Fibroblast of lung (primary cell): ENCODE measurements at regions not wholly inside any gene's neighbourhood (a gene's known extent, or its start where the extent isn't known, plus 50 kb on each side); places are given as distances from the start of the nearest gene placed in this dataset.
"Not testable (repeated sequence)": the region's sequence is repeated elsewhere in the genome, so short reads cannot be mapped to it uniquely, and the experiment has no call there.

Source experiments
- DNase-seq, 2 donors: peaks; one replicate each; pipeline versions ENCODE4 v3.0.0 to v3.0.0-alpha.2; 2010; ENCODE audit warnings: low read depth in 2 of 2
- H2AFZ ChIP-seq: 2 replicates; pipeline ENCODE4 v1.5.1; 2012; ENCODE audit warnings: low read length, control low read depth, inconsistent platforms
- H3K27ac ChIP-seq: 2 replicates; pipeline ENCODE4 v1.5.1; 2011; ENCODE audit warnings: low read length, control low read depth; ENCODE audit not compliant: insufficient read depth
- H3K27me3 ChIP-seq: 2 replicates; pipeline ENCODE4 v1.5.1; 2011; ENCODE audit warnings: mild to moderate bottlenecking, low read length; ENCODE audit not compliant: control insufficient read depth, insufficient read depth
- H3K36me3 ChIP-seq: 2 replicates; pipeline ENCODE4 v1.5.1; 2011; ENCODE audit warnings: low read length; ENCODE audit not compliant: control insufficient read depth, insufficient read depth
- H3K4me1 ChIP-seq: 2 replicates; pipeline ENCODE4 v1.5.1; 2011; ENCODE audit warnings: low read length; ENCODE audit not compliant: control insufficient read depth, insufficient read depth; ENCODE audit errors: extremely low read depth
- H3K4me2 ChIP-seq: 2 replicates; pipeline ENCODE4 v1.5.1; 2011; ENCODE audit warnings: low read length, control low read depth; ENCODE audit not compliant: insufficient read depth; ENCODE audit errors: extremely low read depth
- H3K4me3 ChIP-seq, 4 experiments: fragments of 200-600 bp in 1 of 4; sonication (generic) in 1 of 4; replicated peaks in 1 of 4; 2 replicates each; pipeline ENCODE4 v1.5.1; 2011 to 2016; ENCODE audit warnings: low read length in 4 of 4, low read depth in 3 of 4, mild to moderate bottlenecking in 3 of 4, control low read depth in 2 of 4, inconsistent platforms in 1 of 4, mixed read lengths in 1 of 4; ENCODE audit not compliant: insufficient read depth in 1 of 4; ENCODE audit errors: control extremely low read depth in 1 of 4
- H3K79me2 ChIP-seq: 2 replicates; pipeline ENCODE4 v1.5.1; 2012; ENCODE audit warnings: mild to moderate bottlenecking, low read length, inconsistent platforms; ENCODE audit not compliant: control insufficient read depth, insufficient read depth
- H3K9ac ChIP-seq: 2 replicates; pipeline ENCODE4 v1.5.1; 2011; ENCODE audit warnings: mild to moderate bottlenecking, low read length, control low read depth; ENCODE audit not compliant: insufficient read depth
- H3K9me3 ChIP-seq: 2 replicates; pipeline ENCODE4 v1.5.1; 2012; ENCODE audit warnings: low read depth, low read length; ENCODE audit not compliant: control insufficient read depth, insufficient read depth
- H4K20me1 ChIP-seq: 2 replicates; pipeline ENCODE4 v1.5.1; 2011; ENCODE audit warnings: low read length; ENCODE audit not compliant: control insufficient read depth, insufficient read depth; ENCODE audit errors: extremely low read depth
- EZH2 ChIP-seq: IDR thresholded peaks from 2 replicates; pipeline ENCODE4 v1.5.1; 2012; ENCODE audit warnings: low read length, control low read depth, mild to moderate bottlenecking; ENCODE audit errors: missing control alignments
- TF ChIP-seq, protein P1 (sequence below), 2 donors: IDR thresholded peaks in 1 of 2; conservative IDR thresholded peaks in 1 of 2; 1 replicate in 1 of 2; 2 replicates in 1 of 2; pipeline ENCODE4 v1.5.1; 2011 to 2012; ENCODE audit warnings: low read length in 2 of 2, control low read depth in 1 of 2, inconsistent platforms in 1 of 2, low read depth in 1 of 2, mild to moderate bottlenecking in 1 of 2

DNA sequence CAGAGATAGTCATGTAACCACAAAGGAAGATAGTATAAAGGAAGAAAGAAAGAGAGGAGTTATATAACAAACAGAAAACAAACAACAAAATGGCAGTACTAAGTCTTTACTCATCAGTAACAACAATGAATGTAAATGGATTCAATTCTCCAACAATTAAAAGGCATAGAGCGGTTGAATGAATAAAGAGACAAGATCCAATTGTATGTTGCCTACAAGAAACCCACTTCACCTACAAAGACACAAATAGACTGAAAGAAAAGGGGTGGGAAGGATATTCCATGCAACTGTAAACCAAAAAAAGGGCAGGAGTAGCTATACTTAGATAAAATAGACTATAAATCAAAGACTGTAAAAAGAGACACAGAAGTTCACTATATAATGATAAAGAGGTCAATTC lies 157.3 kb upstream of the CREB1 start:
- Histone ChIP-seq H3K9me3 (no peaks in the 10 kb centered on the region), H3K79me2 (no peaks in the 10 kb centered on the region), H4K20me1 (no peaks in the 10 kb centered on the region), H3K27me3 (no peaks in the 10 kb centered on the region), H3K4me2 (no peak overlapping the region), H3K36me3 (no peaks in the 10 kb centered on the region), H3K4me3 (no peak overlapping the region), H2AFZ (no peak overlapping the region), H3K4me1 (no peaks in the 10 kb centered on the region), H3K27ac (no peak overlapping the region), H3K9ac (no peak overlapping the region)
- DNase-seq: no peak
- TF ChIP-seq, protein P1, sequence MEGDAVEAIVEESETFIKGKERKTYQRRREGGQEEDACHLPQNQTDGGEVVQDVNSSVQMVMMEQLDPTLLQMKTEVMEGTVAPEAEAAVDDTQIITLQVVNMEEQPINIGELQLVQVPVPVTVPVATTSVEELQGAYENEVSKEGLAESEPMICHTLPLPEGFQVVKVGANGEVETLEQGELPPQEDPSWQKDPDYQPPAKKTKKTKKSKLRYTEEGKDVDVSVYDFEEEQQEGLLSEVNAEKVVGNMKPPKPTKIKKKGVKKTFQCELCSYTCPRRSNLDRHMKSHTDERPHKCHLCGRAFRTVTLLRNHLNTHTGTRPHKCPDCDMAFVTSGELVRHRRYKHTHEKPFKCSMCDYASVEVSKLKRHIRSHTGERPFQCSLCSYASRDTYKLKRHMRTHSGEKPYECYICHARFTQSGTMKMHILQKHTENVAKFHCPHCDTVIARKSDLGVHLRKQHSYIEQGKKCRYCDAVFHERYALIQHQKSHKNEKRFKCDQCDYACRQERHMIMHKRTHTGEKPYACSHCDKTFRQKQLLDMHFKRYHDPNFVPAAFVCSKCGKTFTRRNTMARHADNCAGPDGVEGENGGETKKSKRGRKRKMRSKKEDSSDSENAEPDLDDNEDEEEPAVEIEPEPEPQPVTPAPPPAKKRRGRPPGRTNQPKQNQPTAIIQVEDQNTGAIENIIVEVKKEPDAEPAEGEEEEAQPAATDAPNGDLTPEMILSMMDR (conservative IDR thresholded peaks at IDR 0.05 in 1 of 2, IDR thresholded peaks at IDR 0.05 in 1 of 2; ENCODE audit: low read depth in 1 of 2, low read length in 2 of 2): no peak
- no peak for TF ChIP-seq EZH2

DNA sequence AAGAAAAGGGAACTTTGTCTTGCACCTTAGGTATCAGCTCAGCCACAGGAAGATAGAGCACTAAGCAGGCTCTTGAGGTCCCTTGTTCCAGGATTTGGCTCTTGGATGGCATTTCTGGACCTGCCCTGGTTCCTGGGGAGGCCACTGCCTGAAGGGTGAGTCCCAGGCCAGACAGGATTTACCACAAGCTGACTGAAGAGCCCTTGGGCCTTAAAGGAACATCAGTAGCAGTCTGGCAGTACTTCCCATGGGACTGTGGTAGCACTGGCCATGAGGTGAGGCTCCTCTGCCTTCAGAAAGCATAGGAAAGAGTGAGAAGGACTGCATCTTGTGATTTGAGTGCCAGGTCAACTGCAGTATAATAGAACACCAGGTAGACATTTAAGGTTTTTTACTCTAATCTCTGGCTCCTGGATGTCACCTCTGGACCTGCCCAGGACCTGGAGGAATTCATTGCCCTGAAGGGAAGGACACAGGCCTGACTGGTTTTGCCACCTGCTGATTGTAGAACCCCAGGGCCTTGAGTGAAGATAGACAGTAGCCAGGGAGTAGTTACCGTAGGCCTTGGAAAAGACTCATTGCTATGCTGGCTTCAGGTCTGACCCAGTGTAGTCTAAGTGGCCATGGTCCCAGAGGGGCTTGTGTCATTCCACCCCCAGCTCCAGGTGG lies 154.4 kb upstream of the CREB1 start:
- Histone ChIP-seq H3K36me3 (no peaks in the 10 kb centered on the region), H3K27ac (no peak overlapping the region), H2AFZ (no peak overlapping the region), H3K4me2 (no peak overlapping the region), H3K4me1 (no peaks in the 10 kb centered on the region), H3K4me3 (no peak overlapping the region), H3K9ac (no peak overlapping the region), H3K27me3 (no peaks in the 10 kb centered on the region), H3K9me3 (no peaks in the 10 kb centered on the region), H4K20me1 (no peaks in the 10 kb centered on the region), H3K79me2 (no peaks in the 10 kb centered on the region)
- no peak for TF ChIP-seq EZH2
- TF ChIP-seq, protein P1 (conservative IDR thresholded peaks at IDR 0.05 in 1 of 2, IDR thresholded peaks at IDR 0.05 in 1 of 2; ENCODE audit: low read depth in 1 of 2, low read length in 2 of 2): no peak
- no peak for DNase-seq

DNA sequence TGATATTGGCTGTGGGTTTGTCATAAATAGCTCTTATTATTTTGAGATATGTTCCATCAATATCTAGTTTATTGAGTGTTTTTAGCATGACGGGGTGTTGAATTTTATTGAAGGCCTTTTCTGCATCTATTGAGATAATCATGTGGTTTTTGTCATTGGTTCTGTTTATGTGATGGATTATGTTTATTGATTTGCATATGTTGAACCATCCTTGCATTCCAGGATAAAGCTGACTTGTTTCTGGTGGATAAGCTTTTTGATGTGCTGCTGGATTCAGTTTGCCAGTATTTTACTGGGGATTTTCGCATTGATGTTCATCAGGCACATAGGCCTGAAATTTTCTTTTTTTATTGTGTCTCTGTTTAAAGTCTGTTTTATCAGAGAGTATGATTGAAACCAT lies 151.1 kb upstream of the CREB1 start:
- not testable (repeated sequence) for H3K27me3 ChIP-seq, H2AFZ ChIP-seq, H3K9me3 ChIP-seq, DNase-seq, H3K9ac ChIP-seq, H3K4me3 ChIP-seq, H4K20me1 ChIP-seq, H3K4me1 ChIP-seq, H3K79me2 ChIP-seq, H3K27ac ChIP-seq, H3K4me2 ChIP-seq, H3K36me3 ChIP-seq
